ENCODE measurements at regions not wholly inside any gene's neighbourhood (a gene's known extent, or its start where the extent isn't known, plus 50 kb on each side); places are given as distances from the start of the nearest gene placed in this dataset.

- TF ChIP-seq TARDBP (IDR thresholded peaks at IDR 0.05) (no peak), SP1 (IDR thresholded peaks at IDR 0.05) (no peak), SUZ12 (IDR thresholded peaks at IDR 0.05) (no peak), LEF1 (IDR thresholded peaks at IDR 0.05; ENCODE audit: borderline replicate concordance) (no peak), FOXM1 (IDR thresholded peaks at IDR 0.05; ENCODE audit: borderline replicate concordance) (no peak), BHLHE40 (IDR thresholded peaks at IDR 0.05; ENCODE audit: borderline replicate concordance) (no peak), ELF4 (IDR thresholded peaks at IDR 0.05) (no peak), L3MBTL2 (conservative IDR thresholded peaks at IDR 0.05) (no peak), FOXK2 (IDR thresholded peaks at IDR 0.05) (no peak), FOXA1 (IDR thresholded peaks at IDR 0.05) (no peak), PKNOX1 (IDR thresholded peaks at IDR 0.05) (no peak), CTBP1 (IDR thresholded peaks at IDR 0.05; ENCODE audit: borderline replicate concordance) (no peak)
Observed at GRCh38 chr4:81990211-81990610, 383.6 kb downstream of the HNRNPD start.

Measured in HEK293T (cell line).